NCI-H1417 treated with DMSO at 0.1 percent for 48 hours (cell line): ENCODE measurements at regions not wholly inside any gene's neighbourhood (a gene's known extent, or its start where the extent isn't known, plus 50 kb on each side); places are given as distances from the start of the nearest gene placed in this dataset.
"Not testable (repeated sequence)": the region's sequence is repeated elsewhere in the genome, so short reads cannot be mapped to it uniquely, and the experiment has no call there.

ENCODE experiments used
- DNase-seq: peaks from one replicate; lab custom pipeline; 2025; lab: John Stamatoyannopoulos, UW

- no peak for DNase-seq
These were observed 132.2 kb upstream of the FUNDC1 start for GRCh38 chrX:44674906-44675305.

GRCh38 chrX:44669626-44670025, 127.0 kb upstream of the FUNDC1 start:
- no peak for DNase-seq

- DNase-seq = no peak
These were observed 125.1 kb upstream of the FUNDC1 start for GRCh38 chrX:44667771-44668170.

- DNase-seq = not testable (repeated sequence)
These were observed 115.1 kb upstream of the FUNDC1 start for GRCh38 chrX:44657718-44658246.

GRCh38 chrX:44651358-44651757, 108.7 kb upstream of the FUNDC1 start:
- DNase-seq = no peak

GRCh38 chrX:44643723-44644122, 101.1 kb upstream of the FUNDC1 start:
- DNase-seq = no peak

GRCh38 chrX:44637282-44637681, 94.6 kb upstream of the FUNDC1 start:
- no peak for DNase-seq

- DNase-seq = no peak
These were observed 78.4 kb upstream of the FUNDC1 start for GRCh38 chrX:44621078-44621477.

GRCh38 chrX:44619039-44619438, 76.4 kb upstream of the FUNDC1 start:
- DNase-seq = no peak

- no peak for DNase-seq
These were observed 53.6 kb upstream of the FUNDC1 start for GRCh38 chrX:44596277-44596676.
